ENCODE measurements at regions not wholly inside any gene's neighbourhood (a gene's known extent, or its start where the extent isn't known, plus 50 kb on each side); places are given as distances from the start of the nearest gene placed in this dataset.

DNA sequence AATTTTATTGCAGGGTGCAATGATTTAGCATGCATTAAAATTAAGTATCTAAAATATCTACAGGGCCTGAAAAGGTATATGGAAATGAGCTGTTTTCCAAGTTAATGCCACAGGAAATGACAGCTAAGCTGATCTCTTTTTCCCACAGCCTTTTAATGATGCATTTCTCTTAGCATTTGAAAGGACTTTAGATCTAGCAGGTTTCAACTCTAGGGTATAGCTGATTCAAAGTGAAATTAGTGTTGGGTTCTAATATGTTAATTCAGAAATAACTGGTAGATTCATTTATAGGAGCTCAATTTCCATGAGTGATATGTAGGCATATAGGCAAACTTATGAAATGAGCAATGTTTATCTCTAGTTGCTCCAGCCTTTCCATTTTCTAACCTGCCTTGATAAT lies 274.2 kb downstream of the CASP12 start:
- Histone ChIP-seq H3K4me3 (ENCODE audit: low read depth, low read length) (no peak overlapping the region), H3K9me3 (ENCODE audit: control insufficient read depth, insufficient read depth, low read depth, low read length) (no peaks in the 10 kb centered on the region), H3K4me1 (ENCODE audit: control insufficient read depth, insufficient read depth, low read length) (no peaks in the 10 kb centered on the region), H3K27ac (ENCODE audit: extremely low read depth, low read depth, low read length) (no peak overlapping the region), H3K36me3 (ENCODE audit: control insufficient read depth in 2 of 2, insufficient read depth in 1 of 2, low read length in 2 of 2) (no peaks in the 10 kb centered on the region)
- CTCF ChIA-PET = no interaction called here
- POLR2A ChIA-PET = no interaction called here
- TF ChIP-seq ZBTB7A (tag by site-specific recombination; IDR thresholded peaks at IDR 0.05; ENCODE audit: low read depth) (no peak), ZSCAN30 (tag by site-specific recombination; IDR thresholded peaks at IDR 0.05) (no peak), ZNF23 (tag by site-specific recombination; IDR thresholded peaks at IDR 0.05; ENCODE audit: borderline replicate concordance) (no peak), ZNF37A (tag by site-specific recombination; IDR thresholded peaks at IDR 0.05) (no peak), ZNF610 (tag by site-specific recombination; IDR thresholded peaks at IDR 0.05; ENCODE audit: borderline replicate concordance) (no peak), ZNF404 (tag by site-specific recombination; IDR thresholded peaks at IDR 0.05) (no peak), ZNF324 (tag by site-specific recombination; IDR thresholded peaks at IDR 0.05) (no peak), ZNF626 (tag by site-specific recombination; IDR thresholded peaks at IDR 0.05) (no peak), ZNF510 (tag by site-specific recombination; IDR thresholded peaks at IDR 0.05; ENCODE audit: insufficient replicate concordance) (no peak), SP2 (tag by site-specific recombination; IDR thresholded peaks at IDR 0.05) (no peak), ZNF214 (tag by site-specific recombination; IDR thresholded peaks at IDR 0.05; ENCODE audit: borderline replicate concordance) (no peak), ZNF175 (tag by site-specific recombination; IDR thresholded peaks at IDR 0.05) (no peak)

DNA sequence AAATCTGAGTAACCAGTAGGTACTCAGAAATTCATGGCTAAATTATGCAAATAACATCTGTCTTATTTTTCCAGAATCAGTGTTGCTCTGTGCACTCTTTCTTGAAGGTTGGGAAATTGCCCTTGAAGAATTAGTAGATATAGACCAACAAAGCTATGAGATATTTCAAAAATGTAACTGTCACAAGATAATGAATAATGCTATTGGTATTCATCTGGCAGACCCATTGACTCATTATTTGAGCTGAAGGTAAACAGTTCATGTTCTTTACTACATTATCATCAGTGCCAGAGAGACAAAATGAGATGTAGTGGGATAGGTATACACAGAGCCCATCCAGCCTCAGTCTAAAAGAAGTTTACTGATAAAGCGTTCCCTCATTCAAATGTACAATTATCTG lies 274.7 kb downstream of the CASP12 start:
- no peak for TF ChIP-seq ZNF146 (tag by site-specific recombination; IDR thresholded peaks at IDR 0.05)
- no peak for TF ChIP-seq GLIS2 (tag by site-specific recombination; IDR thresholded peaks at IDR 0.05)
- no peak for TF ChIP-seq ZBTB17 (tag by site-specific recombination; IDR thresholded peaks at IDR 0.05)
- TF ChIP-seq, protein P1, sequence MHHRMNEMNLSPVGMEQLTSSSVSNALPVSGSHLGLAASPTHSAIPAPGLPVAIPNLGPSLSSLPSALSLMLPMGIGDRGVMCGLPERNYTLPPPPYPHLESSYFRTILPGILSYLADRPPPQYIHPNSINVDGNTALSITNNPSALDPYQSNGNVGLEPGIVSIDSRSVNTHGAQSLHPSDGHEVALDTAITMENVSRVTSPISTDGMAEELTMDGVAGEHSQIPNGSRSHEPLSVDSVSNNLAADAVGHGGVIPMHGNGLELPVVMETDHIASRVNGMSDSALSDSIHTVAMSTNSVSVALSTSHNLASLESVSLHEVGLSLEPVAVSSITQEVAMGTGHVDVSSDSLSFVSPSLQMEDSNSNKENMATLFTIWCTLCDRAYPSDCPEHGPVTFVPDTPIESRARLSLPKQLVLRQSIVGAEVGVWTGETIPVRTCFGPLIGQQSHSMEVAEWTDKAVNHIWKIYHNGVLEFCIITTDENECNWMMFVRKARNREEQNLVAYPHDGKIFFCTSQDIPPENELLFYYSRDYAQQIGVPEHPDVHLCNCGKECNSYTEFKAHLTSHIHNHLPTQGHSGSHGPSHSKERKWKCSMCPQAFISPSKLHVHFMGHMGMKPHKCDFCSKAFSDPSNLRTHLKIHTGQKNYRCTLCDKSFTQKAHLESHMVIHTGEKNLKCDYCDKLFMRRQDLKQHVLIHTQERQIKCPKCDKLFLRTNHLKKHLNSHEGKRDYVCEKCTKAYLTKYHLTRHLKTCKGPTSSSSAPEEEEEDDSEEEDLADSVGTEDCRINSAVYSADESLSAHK (tag by site-specific recombination; IDR thresholded peaks at IDR 0.05) = no peak
- TF ChIP-seq YY2 (tag by site-specific recombination; IDR thresholded peaks at IDR 0.05) = no peak
- no peak for TF ChIP-seq KLF7 (tag by site-specific recombination; IDR thresholded peaks at IDR 0.05; ENCODE audit: borderline replicate concordance)
- no peak for TF ChIP-seq MYNN (tag by site-specific recombination; IDR thresholded peaks at IDR 0.05; ENCODE audit: borderline replicate concordance)
- TF ChIP-seq ZNF791 (tag by site-specific recombination; IDR thresholded peaks at IDR 0.05) = no peak
- TF ChIP-seq ZNF621 (tag by site-specific recombination; IDR thresholded peaks at IDR 0.05) = no peak
- ChIA-PET CTCF (no interaction called here), POLR2A (no interaction called here)
- Histone ChIP-seq H3K9me3 (ENCODE audit: control insufficient read depth, insufficient read depth, low read depth, low read length) (no peaks in the 10 kb centered on the region), H3K4me3 (ENCODE audit: low read depth, low read length) (no peak overlapping the region), H3K27ac (ENCODE audit: extremely low read depth, low read depth, low read length) (no peak overlapping the region), H3K36me3 (ENCODE audit: control insufficient read depth in 2 of 2, insufficient read depth in 1 of 2, low read length in 2 of 2) (no peaks in the 10 kb centered on the region), H3K4me1 (ENCODE audit: control insufficient read depth, insufficient read depth, low read length) (no peaks in the 10 kb centered on the region)

DNA sequence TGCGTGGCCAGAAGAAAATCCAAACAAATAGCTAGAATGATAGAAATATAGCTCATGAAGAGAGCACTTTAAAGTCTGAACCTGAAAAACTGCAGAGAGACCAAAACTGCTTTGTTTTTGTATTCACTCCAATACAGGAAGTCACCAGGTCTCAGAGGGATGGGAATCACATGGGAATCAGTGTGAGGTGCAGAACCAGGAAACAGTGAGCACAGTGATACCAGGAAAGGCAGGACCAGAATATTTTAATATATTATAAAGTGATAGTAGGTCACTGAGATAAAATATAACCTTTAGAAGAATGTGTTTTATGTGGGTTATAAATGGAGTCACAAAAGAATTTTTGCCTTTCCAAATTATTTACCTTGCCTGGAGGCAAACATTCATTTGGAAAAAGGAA lies 277.3 kb downstream of the CASP12 start:
- CTCF ChIA-PET = interaction anchor here (0.5 kb wide), 1 partner anchor 24 kb away, joined by 4 read pairs; no protein-coding TSS in a partner anchor
- POLR2A ChIA-PET = no interaction called here
- no peaks in the 10 kb centered on the region for H3K36me3 ChIP-seq (ENCODE audit: control insufficient read depth in 2 of 2, insufficient read depth in 1 of 2, low read length in 2 of 2)
- TF ChIP-seq FEZF1 (tag by site-specific recombination; IDR thresholded peaks at IDR 0.05) = no peak
- no peak for TF ChIP-seq ZNF777 (tag by site-specific recombination; IDR thresholded peaks at IDR 0.05; ENCODE audit: borderline replicate concordance)
- TF ChIP-seq ZFP69B (tag by site-specific recombination; IDR thresholded peaks at IDR 0.05) = no peak
- H3K4me3 ChIP-seq (ENCODE audit: low read depth, low read length) = no peak overlapping the region
- no peaks in the 10 kb centered on the region for H3K9me3 ChIP-seq (ENCODE audit: control insufficient read depth, insufficient read depth, low read depth, low read length)
- H3K27ac ChIP-seq (ENCODE audit: extremely low read depth, low read depth, low read length) = no peak overlapping the region
- no peaks in the 10 kb centered on the region for H3K4me1 ChIP-seq (ENCODE audit: control insufficient read depth, insufficient read depth, low read length)

Measured in HEK293 (cell line).